NB4 (cell line): ENCODE measurements at regions not wholly inside any gene's neighbourhood (a gene's known extent, or its start where the extent isn't known, plus 50 kb on each side); places are given as distances from the start of the nearest gene placed in this dataset.

Experiments
- CTCF ChIP-seq: IDR thresholded peaks from one replicate; pipeline ENCODE4 v1.5.1; 2012; ENCODE audit warnings: low read depth, low read length
- MAX ChIP-seq: IDR thresholded peaks from 2 replicates; pipeline ENCODE4 v1.6.1; 2011; ENCODE audit warnings: low read depth, low read length
- POLR2A ChIP-seq: IDR thresholded peaks from 2 replicates; pipeline ENCODE4 v1.6.1; 2011; ENCODE audit warnings: mild to moderate bottlenecking; ENCODE audit not compliant: insufficient read length; ENCODE audit errors: extremely low read depth

GRCh38 chr4:171256223-171256622, 557.0 kb upstream of the GALNTL6 start:
- TF ChIP-seq CTCF (no peak), POLR2A (no peak), MAX (no peak)
